ENCODE measurements at regions not wholly inside any gene's neighbourhood (a gene's known extent, or its start where the extent isn't known, plus 50 kb on each side); places are given as distances from the start of the nearest gene placed in this dataset.

DNA sequence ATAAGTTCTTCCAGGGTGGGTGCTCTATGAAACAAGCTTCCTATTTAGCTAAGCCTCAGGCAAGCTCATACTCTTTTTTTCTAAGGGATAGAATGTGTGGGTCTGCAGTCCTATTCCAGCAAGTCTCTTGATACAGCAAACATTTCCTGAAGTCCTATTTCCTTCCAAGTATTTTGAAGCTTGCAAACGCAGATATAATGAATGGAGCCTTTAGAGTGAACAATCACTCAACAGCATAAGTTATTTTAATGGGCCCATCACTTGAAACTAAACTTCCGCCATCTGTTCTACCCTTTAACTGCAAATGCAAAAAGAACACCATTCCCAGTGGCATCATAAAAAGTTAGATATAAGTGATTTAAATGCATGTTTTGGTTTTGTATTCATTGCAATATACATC, 108.3 kb upstream of the TAPT1 start:
- TF ChIP-seq CREB1 (IDR thresholded peaks at IDR 0.05; ENCODE audit: low read depth) (no peak), FOXM1 (IDR thresholded peaks at IDR 0.05; ENCODE audit: borderline replicate concordance, low read depth) (no peak), EP300 (IDR thresholded peaks at IDR 0.05; ENCODE audit: borderline replicate concordance) (no peak), RAD21 (IDR thresholded peaks at IDR 0.05; ENCODE audit: low read depth) (no peak), ZBTB7A (IDR thresholded peaks at IDR 0.05; ENCODE audit: low read depth) (no peak)
- TF ChIP-seq, protein P1, sequence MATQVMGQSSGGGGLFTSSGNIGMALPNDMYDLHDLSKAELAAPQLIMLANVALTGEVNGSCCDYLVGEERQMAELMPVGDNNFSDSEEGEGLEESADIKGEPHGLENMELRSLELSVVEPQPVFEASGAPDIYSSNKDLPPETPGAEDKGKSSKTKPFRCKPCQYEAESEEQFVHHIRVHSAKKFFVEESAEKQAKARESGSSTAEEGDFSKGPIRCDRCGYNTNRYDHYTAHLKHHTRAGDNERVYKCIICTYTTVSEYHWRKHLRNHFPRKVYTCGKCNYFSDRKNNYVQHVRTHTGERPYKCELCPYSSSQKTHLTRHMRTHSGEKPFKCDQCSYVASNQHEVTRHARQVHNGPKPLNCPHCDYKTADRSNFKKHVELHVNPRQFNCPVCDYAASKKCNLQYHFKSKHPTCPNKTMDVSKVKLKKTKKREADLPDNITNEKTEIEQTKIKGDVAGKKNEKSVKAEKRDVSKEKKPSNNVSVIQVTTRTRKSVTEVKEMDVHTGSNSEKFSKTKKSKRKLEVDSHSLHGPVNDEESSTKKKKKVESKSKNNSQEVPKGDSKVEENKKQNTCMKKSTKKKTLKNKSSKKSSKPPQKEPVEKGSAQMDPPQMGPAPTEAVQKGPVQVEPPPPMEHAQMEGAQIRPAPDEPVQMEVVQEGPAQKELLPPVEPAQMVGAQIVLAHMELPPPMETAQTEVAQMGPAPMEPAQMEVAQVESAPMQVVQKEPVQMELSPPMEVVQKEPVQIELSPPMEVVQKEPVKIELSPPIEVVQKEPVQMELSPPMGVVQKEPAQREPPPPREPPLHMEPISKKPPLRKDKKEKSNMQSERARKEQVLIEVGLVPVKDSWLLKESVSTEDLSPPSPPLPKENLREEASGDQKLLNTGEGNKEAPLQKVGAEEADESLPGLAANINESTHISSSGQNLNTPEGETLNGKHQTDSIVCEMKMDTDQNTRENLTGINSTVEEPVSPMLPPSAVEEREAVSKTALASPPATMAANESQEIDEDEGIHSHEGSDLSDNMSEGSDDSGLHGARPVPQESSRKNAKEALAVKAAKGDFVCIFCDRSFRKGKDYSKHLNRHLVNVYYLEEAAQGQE (IDR thresholded peaks at IDR 0.05; ENCODE audit: low read depth): no peak
- TF ChIP-seq, protein P2, sequence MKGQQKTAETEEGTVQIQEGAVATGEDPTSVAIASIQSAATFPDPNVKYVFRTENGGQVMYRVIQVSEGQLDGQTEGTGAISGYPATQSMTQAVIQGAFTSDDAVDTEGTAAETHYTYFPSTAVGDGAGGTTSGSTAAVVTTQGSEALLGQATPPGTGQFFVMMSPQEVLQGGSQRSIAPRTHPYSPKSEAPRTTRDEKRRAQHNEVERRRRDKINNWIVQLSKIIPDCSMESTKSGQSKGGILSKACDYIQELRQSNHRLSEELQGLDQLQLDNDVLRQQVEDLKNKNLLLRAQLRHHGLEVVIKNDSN (IDR thresholded peaks at IDR 0.05): no peak
- TF ChIP-seq, protein P3, sequence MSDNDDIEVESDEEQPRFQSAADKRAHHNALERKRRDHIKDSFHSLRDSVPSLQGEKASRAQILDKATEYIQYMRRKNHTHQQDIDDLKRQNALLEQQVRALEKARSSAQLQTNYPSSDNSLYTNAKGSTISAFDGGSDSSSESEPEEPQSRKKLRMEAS (IDR thresholded peaks at IDR 0.05): no peak

Data from Ishikawa (cell line).